ENCODE measurements at regions not wholly inside any gene's neighbourhood (a gene's known extent, or its start where the extent isn't known, plus 50 kb on each side); places are given as distances from the start of the nearest gene placed in this dataset.

DNA sequence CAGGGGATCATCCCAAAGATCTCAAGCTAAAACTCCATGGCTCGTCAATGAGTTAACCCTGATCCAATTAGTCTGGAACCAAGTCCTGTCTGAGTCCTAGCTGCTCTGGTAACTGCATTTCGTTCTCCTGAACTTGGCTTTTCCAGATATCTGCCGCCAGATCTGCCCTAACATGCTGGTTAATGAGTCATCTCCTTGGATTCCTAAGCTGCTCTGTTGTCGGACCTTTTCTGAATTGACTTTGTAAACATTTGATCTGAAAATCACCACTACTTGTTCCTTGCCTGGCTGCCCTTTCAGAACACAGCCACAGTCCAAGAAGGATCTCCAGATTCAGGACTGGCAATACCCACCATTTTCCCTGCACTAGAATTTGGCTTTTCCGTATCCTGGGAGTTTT lies 473.0 kb downstream of the ZSWIM6 start:
- DNase-seq (no peak), ATAC-seq (no peak)
- no peak for TF ChIP-seq CTCF (IDR thresholded peaks at IDR 0.05)
- no peak overlapping the region for H3K27ac ChIP-seq
- H3K27me3 ChIP-seq (ENCODE audit: low read depth) = no peaks in the 10 kb centered on the region
- no peaks in the 10 kb centered on the region for H3K4me1 ChIP-seq
- no peaks in the 10 kb centered on the region for H3K36me3 ChIP-seq
- intact Hi-C loops (cut with DNase I) = no loop called here
- H3K4me3 ChIP-seq = no peak overlapping the region
- no peaks in the 10 kb centered on the region for H3K9me3 ChIP-seq

- no peaks in the 10 kb centered on the region for H3K27me3 ChIP-seq (ENCODE audit: low read depth)
- no peak overlapping the region for H3K27ac ChIP-seq
- intact Hi-C loops (cut with DNase I) = no loop called here
- no peak for TF ChIP-seq CTCF (IDR thresholded peaks at IDR 0.05)
- H3K4me1 ChIP-seq = no peaks in the 10 kb centered on the region
- DNase-seq (no peak), ATAC-seq (no peak)
- no peaks in the 10 kb centered on the region for H3K36me3 ChIP-seq
- H3K9me3 ChIP-seq = no peaks in the 10 kb centered on the region
- no peak overlapping the region for H3K4me3 ChIP-seq
Measured at GRCh38 chr5:61806491-61807020, 474.5 kb downstream of the ZSWIM6 start.

DNA sequence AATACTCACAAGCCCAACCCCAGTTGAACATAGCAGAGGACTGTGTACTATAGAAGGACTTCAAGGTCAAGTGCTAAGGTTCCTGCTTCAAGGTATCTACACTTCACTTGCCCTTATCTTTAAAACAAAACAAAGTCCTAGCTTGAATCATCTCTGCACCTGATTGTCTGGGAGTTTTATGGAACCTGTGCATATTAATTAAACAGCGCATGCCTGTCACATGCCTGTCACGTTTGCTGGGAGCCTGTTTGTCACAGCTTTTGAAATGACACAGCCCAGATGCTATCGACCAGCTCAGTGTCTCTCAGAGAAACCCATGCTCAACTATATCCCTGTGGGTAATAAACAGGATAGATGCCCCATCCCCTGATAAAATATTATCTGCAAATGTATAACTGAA lies 476.0 kb downstream of the ZSWIM6 start:
- Histone ChIP-seq H3K4me1 (no peaks in the 10 kb centered on the region), H3K9me3 (no peaks in the 10 kb centered on the region), H3K27ac (no peak overlapping the region), H3K36me3 (no peaks in the 10 kb centered on the region), H3K27me3 (ENCODE audit: low read depth) (no peaks in the 10 kb centered on the region), H3K4me3 (no peak overlapping the region)
- no peak for TF ChIP-seq CTCF (IDR thresholded peaks at IDR 0.05)
- no peak for ATAC-seq
- no peak for DNase-seq
- intact Hi-C loops (cut with DNase I) = no loop called here

- Histone ChIP-seq H3K36me3 (no peaks in the 10 kb centered on the region), H3K4me3 (no peak overlapping the region), H3K4me1 (no peaks in the 10 kb centered on the region), H3K9me3 (no peaks in the 10 kb centered on the region), H3K27ac (no peak overlapping the region), H3K27me3 (ENCODE audit: low read depth) (no peaks in the 10 kb centered on the region)
- DNase-seq (no peak), ATAC-seq (no peak)
- intact Hi-C loops (cut with DNase I) = no loop called here
- TF ChIP-seq CTCF (IDR thresholded peaks at IDR 0.05) = no peak
Measured at GRCh38 chr5:61808909-61809308, 476.9 kb downstream of the ZSWIM6 start.

DNA sequence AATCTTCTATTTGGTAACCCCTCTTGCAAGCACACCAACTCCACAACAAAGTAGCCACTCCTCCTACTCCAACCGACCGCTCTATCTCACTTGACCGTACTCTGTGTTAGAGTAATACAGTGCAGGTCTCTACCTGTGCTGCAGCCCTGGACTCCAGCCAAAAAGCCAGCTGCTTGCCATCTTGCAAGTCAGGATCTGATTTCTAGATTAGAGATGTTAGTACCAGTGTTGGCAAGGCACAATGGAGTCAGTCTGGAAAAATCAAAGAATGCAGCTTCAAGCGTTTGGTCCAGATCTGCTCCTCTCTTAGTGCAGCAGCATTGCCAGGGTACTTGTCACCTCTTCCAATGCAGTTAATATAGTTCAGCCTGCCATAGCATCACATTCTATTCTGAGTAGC lies 477.6 kb downstream of the ZSWIM6 start:
- no peak for TF ChIP-seq CTCF (IDR thresholded peaks at IDR 0.05)
- no peak overlapping the region for H3K27ac ChIP-seq
- no peaks in the 10 kb centered on the region for H3K27me3 ChIP-seq (ENCODE audit: low read depth)
- ATAC-seq = no peak
- H3K9me3 ChIP-seq = no peaks in the 10 kb centered on the region
- no peak overlapping the region for H3K4me3 ChIP-seq
- no peaks in the 10 kb centered on the region for H3K36me3 ChIP-seq
- intact Hi-C loops (cut with DNase I) = no loop called here
- no peak for DNase-seq
- H3K4me1 ChIP-seq = no peaks in the 10 kb centered on the region

DNA sequence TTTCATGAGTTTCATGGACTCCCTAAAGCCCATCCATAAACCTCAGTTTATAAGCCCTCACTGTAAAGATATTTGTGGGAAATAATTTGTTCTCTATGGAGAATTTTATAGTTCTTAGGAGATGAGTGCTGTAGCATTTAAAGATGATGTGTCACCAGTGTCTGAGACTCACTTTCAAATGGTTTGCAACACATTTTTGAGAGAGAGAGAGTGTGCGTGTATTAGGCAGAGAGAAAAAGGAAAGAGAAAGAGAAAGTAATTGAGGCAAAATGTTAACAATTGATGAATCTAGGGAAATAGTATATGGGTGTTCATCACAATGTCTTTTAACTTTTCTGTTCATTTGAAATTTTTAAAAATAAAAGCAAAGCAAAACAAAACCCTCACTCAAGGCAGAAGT lies 479.0 kb downstream of the ZSWIM6 start:
- no peaks in the 10 kb centered on the region for H3K36me3 ChIP-seq
- no peak for ATAC-seq
- TF ChIP-seq CTCF (IDR thresholded peaks at IDR 0.05) = no peak
- H3K4me1 ChIP-seq = no peaks in the 10 kb centered on the region
- intact Hi-C loops (cut with DNase I) = no loop called here
- H3K27ac ChIP-seq = no peak overlapping the region
- H3K27me3 ChIP-seq (ENCODE audit: low read depth) = peaks cover under 1% of the 10 kb centered on the region
- no peak for DNase-seq
- H3K9me3 ChIP-seq = no peaks in the 10 kb centered on the region
- no peak overlapping the region for H3K4me3 ChIP-seq

Data from lower lobe of right lung (tissue), 2 donors.